K562 (cell line): ENCODE measurements at regions not wholly inside any gene's neighbourhood (a gene's known extent, or its start where the extent isn't known, plus 50 kb on each side); places are given as distances from the start of the nearest gene placed in this dataset.

Source experiments
- PHF20 ChIP-seq: fragments of 450-650 bp; IDR thresholded peaks from 2 replicates; pipeline ENCODE4 v1.6.1; 2018; ENCODE audit not compliant: partially characterized antibody
- SIX5 ChIP-seq, 2 experiments: IDR thresholded peaks; 2 replicates each; pipeline ENCODE4 v1.6.1; 2011; ENCODE audit warnings: low read length in 2 of 2, borderline replicate concordance in 1 of 2, low read depth in 1 of 2, mild to moderate bottlenecking in 1 of 2, moderate library complexity in 1 of 2; ENCODE audit not compliant: insufficient read depth in 1 of 2
- TF ChIP-seq, protein P1 (sequence below): IDR thresholded peaks from 2 replicates; pipeline ENCODE4 v1.6.1; 2016; ENCODE audit warnings: missing genetic modification characterization, missing compliant biosample characterization

DNA sequence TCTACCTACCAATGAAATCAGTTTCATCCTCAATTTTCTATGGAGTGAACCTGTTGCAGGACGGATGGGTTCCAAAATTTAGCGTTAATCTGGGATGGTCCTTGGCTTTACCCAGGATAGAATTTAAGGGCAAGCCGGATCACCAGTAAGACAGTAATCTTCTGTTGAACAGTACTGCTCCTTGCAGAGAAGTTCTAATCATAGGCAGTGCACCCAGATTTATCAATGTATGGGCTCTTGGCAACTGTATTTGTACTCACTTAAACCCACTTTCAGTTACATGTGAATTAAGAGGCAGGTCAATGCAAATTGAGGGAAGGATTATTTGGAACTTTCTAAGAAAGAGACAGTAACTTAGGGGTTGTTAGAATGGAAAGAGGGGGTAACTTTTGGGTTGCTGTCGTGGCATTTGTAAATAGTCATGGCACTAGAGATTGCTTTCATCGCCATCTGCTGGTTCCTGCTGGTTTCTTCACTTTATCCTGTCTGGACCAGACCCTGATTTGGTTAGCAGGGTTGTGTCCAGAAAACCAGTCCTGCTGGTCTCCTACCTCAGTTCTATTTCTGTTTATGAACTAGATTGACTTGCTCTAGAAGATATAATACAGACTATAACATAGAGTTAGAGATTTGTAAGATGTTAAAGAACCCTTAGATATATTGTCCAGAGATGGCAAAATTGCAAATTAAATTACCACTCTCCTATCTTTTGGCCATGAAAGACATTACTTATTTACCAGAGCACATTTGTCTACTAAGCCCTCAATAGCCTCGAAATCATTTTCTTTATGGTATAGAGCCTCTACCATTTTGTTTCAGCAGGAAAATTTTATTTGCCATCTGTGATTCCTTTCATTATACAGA, 646.3 kb downstream of the UTRN start:
- TF ChIP-seq, protein P1, sequence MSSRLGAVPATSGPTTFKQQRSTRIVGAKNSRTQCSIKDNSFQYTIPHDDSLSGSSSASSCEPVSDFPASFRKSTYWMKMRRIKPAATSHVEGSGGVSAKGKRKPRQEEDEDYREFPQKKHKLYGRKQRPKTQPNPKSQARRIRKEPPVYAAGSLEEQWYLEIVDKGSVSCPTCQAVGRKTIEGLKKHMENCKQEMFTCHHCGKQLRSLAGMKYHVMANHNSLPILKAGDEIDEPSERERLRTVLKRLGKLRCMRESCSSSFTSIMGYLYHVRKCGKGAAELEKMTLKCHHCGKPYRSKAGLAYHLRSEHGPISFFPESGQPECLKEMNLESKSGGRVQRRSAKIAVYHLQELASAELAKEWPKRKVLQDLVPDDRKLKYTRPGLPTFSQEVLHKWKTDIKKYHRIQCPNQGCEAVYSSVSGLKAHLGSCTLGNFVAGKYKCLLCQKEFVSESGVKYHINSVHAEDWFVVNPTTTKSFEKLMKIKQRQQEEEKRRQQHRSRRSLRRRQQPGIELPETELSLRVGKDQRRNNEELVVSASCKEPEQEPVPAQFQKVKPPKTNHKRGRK (tag) = no peak
- no peak for TF ChIP-seq SIX5 (IDR thresholded peaks at IDR 0.05; ENCODE audit: borderline replicate concordance in 1 of 2, insufficient read depth in 1 of 2, low read depth in 1 of 2, low read length in 2 of 2)
- no peak for TF ChIP-seq PHF20
